Glutamatergic neuron (in vitro differentiated cells): ENCODE measurements at regions not wholly inside any gene's neighbourhood (a gene's known extent, or its start where the extent isn't known, plus 50 kb on each side); places are given as distances from the start of the nearest gene placed in this dataset.

Source experiments
- DNase-seq: peaks from one replicate; pipeline ENCODE4 v3.0.0; 2022
- H3K27ac Mint-ChIP-seq: one replicate; pipeline ENCODE4 v1.8.0; 2020; ENCODE audit warnings: mild to moderate bottlenecking, mixed read lengths, inconsistent platforms; ENCODE audit not compliant: unreplicated experiment
- H3K27me3 Mint-ChIP-seq: one replicate; pipeline ENCODE4 v1.8.0; 2020; ENCODE audit warnings: mild to moderate bottlenecking, moderate library complexity, mixed read lengths, inconsistent platforms; ENCODE audit not compliant: unreplicated experiment
- H3K36me3 Mint-ChIP-seq: one replicate; pipeline ENCODE4 v1.8.0; 2020; ENCODE audit warnings: mild to moderate bottlenecking, mixed read lengths, inconsistent platforms; ENCODE audit not compliant: unreplicated experiment
- H3K4me1 Mint-ChIP-seq: one replicate; pipeline ENCODE4 v1.8.0; 2020; ENCODE audit warnings: mild to moderate bottlenecking, low read depth, mixed read lengths, inconsistent platforms; ENCODE audit not compliant: unreplicated experiment
- H3K4me3 Mint-ChIP-seq: one replicate; pipeline ENCODE4 v1.8.0; 2020; ENCODE audit warnings: mild to moderate bottlenecking, mixed read lengths, inconsistent platforms; ENCODE audit not compliant: unreplicated experiment
- H3K9me3 Mint-ChIP-seq: one replicate; pipeline ENCODE4 v1.8.0; 2020; ENCODE audit warnings: mild to moderate bottlenecking, moderate library complexity, mixed read lengths, inconsistent platforms; ENCODE audit not compliant: unreplicated experiment
- TF ChIP-seq, protein P1 (sequence below): fragments of 200-600 bp; sonication (generic); IDR thresholded peaks from one replicate; pipeline ENCODE4 v1.5.0; 2021; ENCODE audit not compliant: partially characterized antibody, unreplicated experiment

DNA sequence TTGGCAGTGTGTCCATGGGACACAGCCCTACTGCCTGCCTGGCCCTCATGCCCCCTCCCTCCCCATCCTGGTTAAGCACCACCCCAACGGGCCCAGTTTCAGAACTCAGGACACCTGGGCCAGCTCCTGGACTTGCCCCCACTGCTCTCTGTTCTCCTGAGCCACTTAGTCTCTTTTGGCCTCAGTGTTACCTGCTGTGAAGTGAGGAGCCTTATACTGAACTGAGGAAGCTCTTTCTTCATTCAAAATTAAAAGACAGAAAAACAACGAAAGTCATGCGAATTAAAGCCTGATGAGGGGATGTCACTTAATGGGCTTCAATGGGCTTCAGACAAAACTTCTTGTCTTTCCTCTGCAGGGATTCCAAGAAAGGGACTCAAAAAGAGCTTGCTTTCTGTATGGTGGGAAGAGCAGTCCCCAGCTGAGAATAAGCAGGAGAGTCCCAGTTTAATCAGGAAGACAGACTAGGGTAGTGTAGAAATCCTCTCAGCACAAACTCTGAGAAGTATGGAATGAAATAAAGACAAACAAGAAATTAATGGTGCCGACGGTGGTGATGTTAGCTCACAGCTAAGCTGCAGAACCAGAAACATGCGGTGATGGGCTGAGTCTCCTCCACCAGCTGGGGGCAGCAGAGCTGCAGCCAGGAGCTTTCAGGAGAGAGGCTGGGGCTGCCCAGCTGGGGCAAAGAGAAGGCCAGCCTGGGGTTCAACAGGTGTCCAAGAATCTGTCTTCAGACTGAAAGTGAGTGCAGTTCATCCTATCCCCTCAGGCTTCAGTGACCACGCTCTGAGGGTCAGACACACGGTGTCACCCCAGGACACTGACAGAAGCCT lies 101.0 kb downstream of the GGTLC2 start:
- Mint-ChIP-seq H3K4me3 (no peak overlapping the region), H3K27ac (no peak overlapping the region), H3K4me1 (peaks cover 12% of the 10 kb centered on the region), H3K27me3 (peaks cover 9% of the 10 kb centered on the region), H3K9me3 (peaks cover 5% of the 10 kb centered on the region), H3K36me3 (no peaks in the 10 kb centered on the region)
- TF ChIP-seq, protein P1, sequence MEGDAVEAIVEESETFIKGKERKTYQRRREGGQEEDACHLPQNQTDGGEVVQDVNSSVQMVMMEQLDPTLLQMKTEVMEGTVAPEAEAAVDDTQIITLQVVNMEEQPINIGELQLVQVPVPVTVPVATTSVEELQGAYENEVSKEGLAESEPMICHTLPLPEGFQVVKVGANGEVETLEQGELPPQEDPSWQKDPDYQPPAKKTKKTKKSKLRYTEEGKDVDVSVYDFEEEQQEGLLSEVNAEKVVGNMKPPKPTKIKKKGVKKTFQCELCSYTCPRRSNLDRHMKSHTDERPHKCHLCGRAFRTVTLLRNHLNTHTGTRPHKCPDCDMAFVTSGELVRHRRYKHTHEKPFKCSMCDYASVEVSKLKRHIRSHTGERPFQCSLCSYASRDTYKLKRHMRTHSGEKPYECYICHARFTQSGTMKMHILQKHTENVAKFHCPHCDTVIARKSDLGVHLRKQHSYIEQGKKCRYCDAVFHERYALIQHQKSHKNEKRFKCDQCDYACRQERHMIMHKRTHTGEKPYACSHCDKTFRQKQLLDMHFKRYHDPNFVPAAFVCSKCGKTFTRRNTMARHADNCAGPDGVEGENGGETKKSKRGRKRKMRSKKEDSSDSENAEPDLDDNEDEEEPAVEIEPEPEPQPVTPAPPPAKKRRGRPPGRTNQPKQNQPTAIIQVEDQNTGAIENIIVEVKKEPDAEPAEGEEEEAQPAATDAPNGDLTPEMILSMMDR: peak; percentile 50
- DNase-seq: peak; percentile 72

DNA sequence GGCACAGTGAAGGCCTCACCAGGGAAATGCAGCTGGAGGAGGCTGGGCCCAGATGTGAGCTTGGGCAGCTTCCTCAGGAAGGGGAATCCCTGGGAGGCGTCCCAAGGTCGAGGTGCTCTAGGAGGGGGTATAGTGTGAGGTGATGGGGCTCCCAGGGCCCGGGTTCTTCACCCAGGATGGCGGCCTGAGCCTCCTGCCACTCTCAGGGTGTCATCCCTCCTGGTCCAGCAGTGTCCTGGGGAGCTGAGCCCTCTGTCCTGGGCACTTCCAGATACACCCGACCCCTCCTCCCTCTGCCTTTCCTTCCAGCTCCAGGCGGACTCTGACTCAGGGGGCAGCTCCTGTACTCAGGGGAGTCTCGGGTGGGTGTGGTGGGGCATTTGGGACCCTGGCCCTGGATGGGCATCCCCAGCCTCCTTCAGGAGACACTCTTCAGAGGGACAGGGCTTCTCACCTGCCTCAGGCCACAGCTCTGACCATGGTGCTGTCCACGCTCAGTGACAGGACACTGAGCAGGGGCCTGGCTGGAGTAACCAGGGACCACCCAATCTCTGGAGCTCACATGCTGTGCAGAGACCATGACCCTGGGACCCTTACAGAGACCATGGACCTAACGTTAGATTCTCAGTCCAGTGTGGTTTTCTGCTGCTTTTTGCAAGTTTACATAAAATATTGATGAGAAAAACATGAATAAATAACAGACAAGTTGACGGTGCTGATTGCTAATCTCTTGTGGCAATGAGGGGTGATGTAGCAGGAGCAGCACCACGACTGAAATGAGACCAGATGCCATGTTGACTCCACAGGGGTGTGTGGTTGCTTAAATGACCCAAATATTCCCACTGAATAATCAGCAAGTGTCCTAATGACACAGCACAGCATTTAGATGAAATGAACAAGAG lies 101.9 kb downstream of the GGTLC2 start:
- TF ChIP-seq, protein P1: no peak
- Mint-ChIP-seq H3K4me3 (no peak overlapping the region), H3K36me3 (no peaks in the 10 kb centered on the region), H3K27ac (no peak overlapping the region), H3K4me1 (peaks cover 12% of the 10 kb centered on the region), H3K27me3 (peaks cover 4% of the 10 kb centered on the region), H3K9me3 (peaks cover 5% of the 10 kb centered on the region)
- DNase-seq: no peak

DNA sequence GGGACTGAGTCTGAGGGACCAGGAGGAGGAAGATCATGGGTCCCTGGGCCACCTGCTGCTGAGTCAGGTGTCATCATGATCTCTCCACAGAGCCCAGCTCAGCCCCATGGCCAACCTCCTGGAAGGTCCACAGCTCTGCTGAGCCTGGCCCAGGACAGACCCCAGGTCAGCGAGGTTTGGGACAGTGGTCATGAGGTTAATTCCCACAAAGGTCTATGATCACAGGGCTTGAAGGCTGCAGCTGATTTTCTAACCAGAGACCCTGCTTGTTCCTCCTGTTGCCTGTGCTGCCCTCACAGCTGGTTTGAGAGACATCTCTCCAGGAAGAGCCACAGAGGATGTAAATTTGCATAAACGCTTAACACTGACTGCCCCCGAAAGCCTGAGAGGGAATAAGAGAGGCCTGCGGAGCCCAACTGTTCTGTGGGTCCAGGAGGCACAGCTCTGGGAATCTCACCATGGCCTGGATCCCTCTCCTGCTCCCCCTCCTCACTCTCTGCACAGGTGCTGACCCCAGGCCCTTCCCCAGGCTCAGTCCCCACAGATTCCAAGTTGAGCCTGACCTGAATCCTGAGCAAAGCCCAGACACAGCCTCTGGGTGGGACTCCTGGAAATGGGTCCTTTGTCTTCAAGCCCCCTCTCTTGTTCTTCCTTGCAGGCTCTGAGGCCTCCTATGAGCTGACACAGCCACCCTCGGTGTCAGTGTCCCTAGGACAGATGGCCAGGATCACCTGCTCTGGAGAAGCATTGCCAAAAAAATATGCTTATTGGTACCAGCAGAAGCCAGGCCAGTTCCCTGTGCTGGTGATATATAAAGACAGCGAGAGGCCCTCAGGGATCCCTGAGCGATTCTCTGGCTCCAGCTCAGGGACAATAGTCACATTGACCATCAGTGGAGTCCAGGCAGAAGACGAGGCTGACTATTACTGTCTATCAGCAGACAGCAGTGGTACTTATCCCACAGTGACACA lies 102.8 kb downstream of the GGTLC2 start:
- no peak for DNase-seq
- TF ChIP-seq, protein P1: no peak
- Mint-ChIP-seq H3K36me3 (no peaks in the 10 kb centered on the region), H3K9me3 (peaks cover 5% of the 10 kb centered on the region), H3K4me3 (no peak overlapping the region), H3K4me1 (peaks cover 12% of the 10 kb centered on the region), H3K27me3 (peaks cover 3% of the 10 kb centered on the region), H3K27ac (no peak overlapping the region)

DNA sequence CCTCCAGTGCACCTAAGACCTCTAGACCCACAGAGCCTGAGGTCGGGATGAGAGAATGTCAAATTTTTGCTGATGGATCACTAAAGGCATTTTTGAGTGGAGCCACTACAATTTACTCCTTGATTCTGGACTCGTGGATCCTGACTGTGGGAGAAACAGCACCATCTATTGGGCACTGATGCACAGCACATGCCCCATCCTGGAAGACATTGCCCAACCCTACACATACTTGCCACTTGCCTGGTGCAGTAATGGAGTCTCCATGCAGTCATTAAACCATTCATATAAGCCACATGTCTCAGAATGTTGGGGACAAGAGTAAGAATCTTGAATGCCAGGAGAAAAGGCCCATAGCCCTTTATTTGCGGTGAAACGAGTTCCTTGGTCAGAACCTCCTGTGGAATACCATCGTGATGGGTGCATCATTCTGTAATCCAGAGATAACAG lies 103.9 kb downstream of the GGTLC2 start:
- TF ChIP-seq, protein P1: peak; percentile 53
- no peaks in the 10 kb centered on the region for H3K36me3 Mint-ChIP-seq
- H3K27me3 Mint-ChIP-seq: peaks cover 3% of the 10 kb centered on the region
- H3K27ac Mint-ChIP-seq: no peak overlapping the region
- peaks cover 5% of the 10 kb centered on the region for H3K9me3 Mint-ChIP-seq
- H3K4me3 Mint-ChIP-seq: no peak overlapping the region
- peak; percentile 56 for DNase-seq
- H3K4me1 Mint-ChIP-seq: peaks cover 12% of the 10 kb centered on the region
